ENCODE measurements at regions not wholly inside any gene's neighbourhood (a gene's known extent, or its start where the extent isn't known, plus 50 kb on each side); places are given as distances from the start of the nearest gene placed in this dataset.
"Not testable (repeated sequence)": the region's sequence is repeated elsewhere in the genome, so short reads cannot be mapped to it uniquely, and the experiment has no call there.

- H4K20me1 ChIP-seq (ENCODE audit: low read depth), result no peaks in the 10 kb centered on the region
- H3K27ac Mint-ChIP-seq, result no peak overlapping the region
- no peak overlapping the region for H2AFZ ChIP-seq (replicated peaks)
- H3K9me3 ChIP-seq (ENCODE audit: low read depth), result no peaks in the 10 kb centered on the region
- no peaks in the 10 kb centered on the region for H3K36me3 Mint-ChIP-seq
- no peak overlapping the region for H3K4me3 ChIP-seq
- H3K27ac ChIP-seq, result no peak overlapping the region
- TF ChIP-seq EZH2phosphoT487 (IDR thresholded peaks at IDR 0.05) (no peak), CTCF (IDR thresholded peaks at IDR 0.05) (no peak), EZH2 (IDR thresholded peaks at IDR 0.05) (no peak)
- no peak overlapping the region for H3K4me3 Mint-ChIP-seq
- no peaks in the 10 kb centered on the region for H3F3A ChIP-seq (ENCODE audit: low read depth)
- no peaks in the 10 kb centered on the region for H3K36me3 ChIP-seq
- H3K9me3 Mint-ChIP-seq, result peaks cover 4% of the 10 kb centered on the region
- H3K4me2 ChIP-seq, result no peak overlapping the region
- H3K27me3 ChIP-seq, result no peaks in the 10 kb centered on the region
- H3K27me3 Mint-ChIP-seq (ENCODE audit: insufficient read depth, low read depth), result peaks cover 3% of the 10 kb centered on the region
- no peak overlapping the region for H3K9ac ChIP-seq
- no peaks in the 10 kb centered on the region for H3K4me1 Mint-ChIP-seq
- no peaks in the 10 kb centered on the region for H3K79me2 ChIP-seq (ENCODE audit: low read depth)
- no peaks in the 10 kb centered on the region for H3K4me1 ChIP-seq
- DNase-seq (ENCODE audit: low spot score), result no peak
Measured at GRCh38 chr11:103610435-103610834, 426.0 kb upstream of the DDI1 start.

- H3K9me3 ChIP-seq (ENCODE audit: low read depth); H3K4me1 ChIP-seq; H3K36me3 ChIP-seq; H2AFZ ChIP-seq (replicated peaks); H3K4me2 ChIP-seq; H3K9me3 Mint-ChIP-seq; DNase-seq (ENCODE audit: low spot score); H3K27me3 ChIP-seq; H3K4me3 ChIP-seq; H3K27me3 Mint-ChIP-seq (ENCODE audit: insufficient read depth, low read depth); H3K9ac ChIP-seq; H4K20me1 ChIP-seq (ENCODE audit: low read depth); H3K36me3 Mint-ChIP-seq; H3K27ac ChIP-seq; H3K79me2 ChIP-seq (ENCODE audit: low read depth); H3K27ac Mint-ChIP-seq; H3K4me1 Mint-ChIP-seq; H3K4me3 Mint-ChIP-seq; H3F3A ChIP-seq (ENCODE audit: low read depth): not testable (repeated sequence)
Measured at GRCh38 chr11:103611526-103612260, 424.7 kb upstream of the DDI1 start.

- not testable (repeated sequence) for H3K4me2 ChIP-seq; H4K20me1 ChIP-seq (ENCODE audit: low read depth); H3K4me3 Mint-ChIP-seq; H3F3A ChIP-seq (ENCODE audit: low read depth); H3K4me3 ChIP-seq; H3K79me2 ChIP-seq (ENCODE audit: low read depth); H3K27me3 Mint-ChIP-seq (ENCODE audit: insufficient read depth, low read depth); H3K27ac Mint-ChIP-seq; H3K4me1 ChIP-seq; H3K27ac ChIP-seq; H3K36me3 ChIP-seq; H3K9me3 ChIP-seq (ENCODE audit: low read depth); DNase-seq (ENCODE audit: low spot score); H3K9me3 Mint-ChIP-seq; H2AFZ ChIP-seq (replicated peaks); H3K9ac ChIP-seq; H3K27me3 ChIP-seq; H3K4me1 Mint-ChIP-seq; H3K36me3 Mint-ChIP-seq
Measured at GRCh38 chr11:103612451-103612850, 424.0 kb upstream of the DDI1 start.

- H3K27ac Mint-ChIP-seq, result not testable (repeated sequence)
Measured at GRCh38 chr11:103616586-103616985, 419.9 kb upstream of the DDI1 start.

GRCh38 chr11:103618528-103618927, 417.9 kb upstream of the DDI1 start:
- peaks cover 4% of the 10 kb centered on the region for H3K9me3 Mint-ChIP-seq
- no peaks in the 10 kb centered on the region for H3K27me3 ChIP-seq
- H3K36me3 Mint-ChIP-seq, result no peaks in the 10 kb centered on the region
- peaks cover 2% of the 10 kb centered on the region for H3K27me3 Mint-ChIP-seq (ENCODE audit: insufficient read depth, low read depth)
- H4K20me1 ChIP-seq (ENCODE audit: low read depth), result no peaks in the 10 kb centered on the region
- no peak overlapping the region for H3K27ac Mint-ChIP-seq
- no peak for TF ChIP-seq CTCF (IDR thresholded peaks at IDR 0.05)
- TF ChIP-seq EZH2 (IDR thresholded peaks at IDR 0.05), result no peak
- no peak for TF ChIP-seq EZH2phosphoT487 (IDR thresholded peaks at IDR 0.05)
- no peak overlapping the region for H2AFZ ChIP-seq (replicated peaks)
- no peaks in the 10 kb centered on the region for H3K36me3 ChIP-seq
- DNase-seq (ENCODE audit: low spot score), result no peak
- H3K27ac ChIP-seq, result no peak overlapping the region
- H3F3A ChIP-seq (ENCODE audit: low read depth), result no peaks in the 10 kb centered on the region
- H3K9ac ChIP-seq, result no peak overlapping the region
- no peaks in the 10 kb centered on the region for H3K79me2 ChIP-seq (ENCODE audit: low read depth)
- peaks cover 19% of the 10 kb centered on the region for H3K4me1 Mint-ChIP-seq
- H3K9me3 ChIP-seq (ENCODE audit: low read depth), result no peaks in the 10 kb centered on the region
- no peak overlapping the region for H3K4me3 Mint-ChIP-seq
- no peak overlapping the region for H3K4me3 ChIP-seq
- no peaks in the 10 kb centered on the region for H3K4me1 ChIP-seq
- no peak overlapping the region for H3K4me2 ChIP-seq

More at GRCh38 chr11:103616586-103616985, 419.9 kb upstream of the DDI1 start:
- H3K9me3 ChIP-seq (ENCODE audit: low read depth); H3K36me3 ChIP-seq; H3K79me2 ChIP-seq (ENCODE audit: low read depth); H3K4me3 Mint-ChIP-seq; DNase-seq (ENCODE audit: low spot score); H3K4me3 ChIP-seq; H3K4me1 ChIP-seq; H3K36me3 Mint-ChIP-seq; H4K20me1 ChIP-seq (ENCODE audit: low read depth); H3F3A ChIP-seq (ENCODE audit: low read depth); H3K27ac ChIP-seq; H3K27me3 ChIP-seq; H3K9ac ChIP-seq; H3K4me2 ChIP-seq; H3K27me3 Mint-ChIP-seq (ENCODE audit: insufficient read depth, low read depth); H3K9me3 Mint-ChIP-seq; H2AFZ ChIP-seq (replicated peaks): not testable (repeated sequence)
- H3K4me1 Mint-ChIP-seq, result peaks cover 19% of the 10 kb centered on the region
